Pulmonary artery endothelial cell (primary cell): ENCODE measurements at regions not wholly inside any gene's neighbourhood (a gene's known extent, or its start where the extent isn't known, plus 50 kb on each side); places are given as distances from the start of the nearest gene placed in this dataset.
"Not testable (repeated sequence)": the region's sequence is repeated elsewhere in the genome, so short reads cannot be mapped to it uniquely, and the experiment has no call there.

Source experiments
- DNase-seq: peaks from one replicate; pipeline ENCODE4 v3.0.0-alpha.2; 2011; ENCODE audit warnings: low read depth, low spot score

DNA sequence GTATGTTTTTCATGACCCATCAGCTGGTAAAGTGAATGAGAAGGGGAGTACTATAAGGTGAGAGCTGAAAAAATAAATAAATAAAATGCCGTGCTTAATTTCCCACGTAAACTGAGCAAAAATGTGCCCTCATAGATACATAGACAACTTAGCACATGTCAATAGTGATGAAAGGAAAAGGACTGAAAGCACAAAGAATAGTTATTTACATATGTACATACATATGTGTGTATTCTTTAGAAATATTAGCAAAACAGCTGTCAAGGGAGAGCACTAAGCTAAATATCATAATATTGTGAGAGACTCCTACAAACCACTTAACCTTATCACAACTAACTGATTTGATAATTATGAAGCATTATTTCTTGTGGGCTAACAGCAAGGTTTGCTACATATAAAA is 213.6 kb upstream of the FTMT start:
- DNase-seq, result no peak

GRCh38 chr5:121640298-121640697 is 211.4 kb upstream of the FTMT start:
- DNase-seq, result no peak

GRCh38 chr5:121658221-121658620 is 193.5 kb upstream of the FTMT start:
- no peak for DNase-seq

GRCh38 chr5:121660142-121660541 is 191.5 kb upstream of the FTMT start:
- DNase-seq, result no peak

- not testable (repeated sequence) for DNase-seq
These were observed 186.1 kb upstream of the FTMT start for GRCh38 chr5:121665542-121665941.

GRCh38 chr5:121667292-121667691 is 184.4 kb upstream of the FTMT start:
- DNase-seq, result no peak

- DNase-seq, result no peak
These were observed 183.0 kb upstream of the FTMT start for GRCh38 chr5:121668635-121669034.

DNA sequence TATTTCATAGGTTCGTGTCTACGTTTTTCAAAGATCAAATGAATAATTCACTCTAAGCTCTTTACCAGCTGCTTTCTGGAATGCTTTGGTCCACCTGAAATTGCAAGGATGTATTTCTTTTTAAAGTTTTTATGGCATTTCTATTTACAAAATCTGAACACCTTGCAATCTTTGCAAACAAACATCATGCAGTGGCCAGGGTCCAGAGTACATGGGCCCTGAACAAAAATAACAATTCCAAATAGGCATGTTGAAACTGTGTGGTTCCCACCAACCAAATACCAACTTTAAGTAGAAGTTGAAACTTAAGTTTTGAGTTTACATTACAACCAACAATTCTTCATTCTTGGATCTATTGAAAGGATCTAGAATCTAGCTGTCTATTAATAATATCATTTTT is 180.1 kb upstream of the FTMT start:
- no peak for DNase-seq

DNA sequence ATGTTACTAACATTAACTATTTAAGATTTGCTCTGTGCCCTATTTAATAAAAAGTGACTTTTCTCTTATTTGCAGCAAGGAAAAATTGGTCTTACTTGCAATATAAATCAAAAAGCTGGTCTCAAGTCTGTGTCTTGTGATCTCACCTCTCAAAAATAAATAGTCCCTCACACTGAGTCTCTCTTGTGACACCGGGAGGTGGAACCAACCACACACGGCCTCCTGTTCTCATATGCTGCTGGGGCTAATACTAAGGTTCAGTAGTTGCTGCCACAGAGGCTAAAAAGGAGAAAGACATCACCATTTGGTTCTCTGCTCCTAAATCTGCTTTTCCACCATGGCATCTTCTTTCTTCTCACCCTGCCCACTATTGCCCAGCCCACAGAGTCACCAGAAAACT is 175.8 kb upstream of the FTMT start:
- no peak for DNase-seq

- DNase-seq, result no peak
These were observed 170.3 kb upstream of the FTMT start for GRCh38 chr5:121681229-121681855.

GRCh38 chr5:121688126-121688525 is 163.6 kb upstream of the FTMT start:
- no peak for DNase-seq

DNA sequence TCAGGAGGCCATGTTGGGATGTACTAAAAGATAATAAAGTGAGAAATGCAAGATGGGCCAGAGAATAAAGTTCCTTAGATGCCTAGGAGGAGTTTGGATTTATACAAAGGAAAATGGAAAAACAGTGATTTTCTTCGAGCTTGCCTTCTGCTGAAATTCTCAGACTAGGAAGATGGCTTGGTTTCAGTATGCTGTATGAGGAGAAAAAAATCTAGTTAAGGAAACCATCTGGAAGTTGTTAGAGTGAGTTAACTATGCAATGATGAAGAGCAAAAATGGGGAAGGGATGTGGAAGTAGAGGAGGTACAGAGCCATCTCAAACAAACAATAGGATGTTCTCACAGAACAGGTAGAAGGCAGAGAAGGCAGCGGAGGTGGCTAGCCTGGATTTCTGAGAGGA is 162.9 kb upstream of the FTMT start:
- DNase-seq, result no peak

DNA sequence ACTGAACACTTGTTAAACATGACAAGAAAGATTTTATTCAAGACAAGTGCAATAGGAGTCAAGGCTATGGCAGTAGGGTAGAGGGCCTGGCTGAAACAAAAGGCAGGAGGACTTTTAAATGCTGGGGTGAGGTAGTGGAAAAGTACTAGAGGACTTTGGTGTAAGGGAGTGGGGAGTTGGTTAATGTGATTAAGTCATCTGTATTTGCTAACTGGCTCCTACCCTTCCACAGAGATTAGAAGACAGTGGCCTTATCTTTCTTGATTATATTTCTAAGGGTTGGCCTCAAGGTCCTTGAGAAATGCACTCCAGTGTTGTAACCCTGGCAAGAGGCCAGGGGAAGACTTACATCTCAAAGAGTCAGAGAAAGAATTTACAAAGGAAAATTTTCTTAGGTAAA is 160.2 kb upstream of the FTMT start:
- no peak for DNase-seq

- no peak for DNase-seq
These were observed 159.5 kb upstream of the FTMT start for GRCh38 chr5:121692158-121692557.

GRCh38 chr5:121693864-121694263 is 157.8 kb upstream of the FTMT start:
- no peak for DNase-seq

DNA sequence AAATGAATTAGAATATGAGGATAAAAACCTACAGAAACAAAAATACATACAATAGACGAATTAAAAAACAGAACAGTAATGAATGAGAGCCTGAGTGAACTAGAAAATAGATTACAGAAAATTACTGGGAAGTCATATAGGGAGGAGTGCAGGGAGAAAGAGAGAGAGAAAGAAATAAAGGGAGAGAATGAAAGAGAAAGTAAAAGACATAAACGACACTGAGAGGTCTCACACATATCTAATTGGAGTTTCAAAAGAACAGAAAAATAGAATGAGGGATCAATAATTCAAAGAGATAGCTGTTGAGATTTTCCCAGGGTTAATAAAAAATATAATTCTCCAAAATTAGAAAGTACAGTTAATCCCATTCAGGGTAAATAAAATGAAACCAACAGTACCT is 156.4 kb upstream of the FTMT start:
- DNase-seq, result no peak

DNA sequence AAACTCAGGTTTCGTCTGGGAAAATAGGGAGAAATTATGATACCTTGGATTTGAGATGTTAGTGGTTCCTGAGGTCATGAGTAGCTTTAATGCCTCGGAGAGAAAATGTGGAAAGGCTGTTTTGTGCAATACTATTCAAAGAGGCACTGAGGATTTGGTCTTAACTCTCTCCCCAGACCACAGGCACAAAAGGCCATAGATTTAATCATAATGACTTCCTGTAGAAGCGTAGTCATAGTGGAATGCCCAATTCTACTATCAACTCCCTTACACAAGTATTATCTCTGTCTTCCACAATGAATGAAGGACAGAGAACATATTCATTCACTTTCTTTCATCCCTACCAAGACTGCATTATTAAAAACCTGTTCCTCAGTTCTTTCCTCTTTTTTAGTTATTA is 153.0 kb upstream of the FTMT start:
- DNase-seq, result no peak

DNA sequence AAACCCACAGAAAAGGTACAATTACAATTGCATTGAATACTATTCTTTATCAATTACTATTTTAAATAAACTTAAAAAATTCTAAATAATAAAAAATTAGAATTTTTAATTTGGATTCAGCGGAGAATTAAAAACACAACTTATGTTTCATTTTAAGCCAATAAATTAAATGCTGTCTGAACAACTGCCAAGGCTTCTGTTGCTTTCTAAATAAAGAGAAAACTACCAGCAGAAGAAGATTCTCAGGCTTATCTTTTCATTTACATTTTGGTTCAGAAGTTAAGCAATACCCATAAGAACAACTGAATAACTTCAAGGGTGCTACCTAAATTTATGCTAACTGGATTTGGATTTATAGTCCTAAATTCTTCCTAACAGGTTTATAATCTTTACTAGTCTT is 150.0 kb upstream of the FTMT start:
- no peak for DNase-seq

- DNase-seq, result no peak
These were observed 149.0 kb upstream of the FTMT start for GRCh38 chr5:121702682-121703081.

DNA sequence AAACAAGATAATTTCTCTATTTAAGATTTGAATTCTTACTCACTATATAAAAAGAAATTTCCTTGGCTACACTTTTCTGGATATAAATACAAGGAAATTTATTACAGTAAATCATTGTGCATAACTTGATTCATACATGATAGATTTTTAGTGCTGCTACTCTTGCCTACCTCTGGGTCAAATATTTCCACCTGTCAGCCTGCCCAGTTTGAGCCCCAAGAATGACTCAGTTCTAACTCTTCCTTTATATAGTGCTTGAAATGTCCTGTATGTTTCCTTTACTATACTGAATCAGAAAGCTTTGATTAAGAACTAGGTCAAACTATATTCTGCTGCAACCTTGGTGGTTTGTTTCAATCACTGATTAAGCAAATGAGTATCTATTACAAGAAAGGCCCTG is 147.4 kb upstream of the FTMT start:
- no peak for DNase-seq

DNA sequence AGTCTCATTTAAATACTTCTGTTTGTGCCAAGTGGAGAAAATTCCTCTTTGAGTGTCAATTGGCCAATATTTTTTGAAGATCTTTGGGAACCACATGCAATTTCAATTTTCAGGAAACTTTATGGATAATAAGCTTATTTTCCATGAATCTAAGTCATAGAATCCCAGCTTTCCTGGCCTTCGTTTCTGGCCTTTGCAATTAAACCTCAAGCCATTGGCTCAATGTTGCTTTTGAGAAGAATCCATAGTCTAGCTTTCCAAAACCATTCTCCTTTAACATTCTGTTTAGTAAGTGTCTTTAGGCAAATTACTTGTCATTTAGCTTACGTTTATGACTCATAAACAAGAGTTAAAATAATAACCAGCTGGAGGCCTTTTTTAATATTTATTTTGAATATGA is 145.0 kb upstream of the FTMT start:
- no peak for DNase-seq

- DNase-seq, result no peak
These were observed 144.5 kb upstream of the FTMT start for GRCh38 chr5:121707178-121707577.

GRCh38 chr5:121711416-121711815 is 140.3 kb upstream of the FTMT start:
- no peak for DNase-seq

- DNase-seq, result no peak
These were observed 132.4 kb upstream of the FTMT start for GRCh38 chr5:121719255-121719654.
